SK-N-SH (cell line): ENCODE measurements at regions not wholly inside any gene's neighbourhood (a gene's known extent, or its start where the extent isn't known, plus 50 kb on each side); places are given as distances from the start of the nearest gene placed in this dataset.

Experiments used
- CTCF ChIA-PET: fragments of 300-600, 350-600 bp; formaldehyde crosslinking; extraction: SDS; loops from one replicate; lab custom pipeline; 2021; lab: Yijun Ruan, JAX
- POLR2A ChIA-PET: fragments of 350-600 bp; sonication (Branson Sonifier 250); formaldehyde crosslinking; extraction: SDS; loops from one replicate; lab custom pipeline; 2020; ENCODE audit warnings: antibody characterized with exemption, inconsistent platforms; lab: Yijun Ruan, JAX
- DNase-seq: peaks from one replicate; pipeline ENCODE4 v3.0.0; 2012
- H2AFZ ChIP-seq: fragments of 200-600 bp; sonication (generic); 2 replicates; pipeline ENCODE4 v1.8.1; 2016; ENCODE audit warnings: antibody characterized with exemption, mild to moderate bottlenecking, low read depth
- H3F3A ChIP-seq: fragments of 200-600 bp; sonication (generic); replicated peaks from 2 replicates; pipeline ENCODE3; 2016; ENCODE audit warnings: antibody characterized with exemption, mild to moderate bottlenecking; ENCODE audit not compliant: insufficient read depth
- H3K27ac ChIP-seq, 2 experiments: fragments of 200-500 bp in 1 of 2; fragments of 200-600 bp in 1 of 2; sonication (Bioruptor generic) in 1 of 2; sonication (generic), shearing (Covaris generic) in 1 of 2; 2 replicates each; pipeline versions ENCODE4 v1.5.1 to v1.6.1; 2014 to 2016; ENCODE audit warnings: low read depth in 2 of 2, inconsistent platforms in 1 of 2, low read length in 1 of 2, mild to moderate bottlenecking in 1 of 2, mixed read lengths in 1 of 2
- H3K27me3 ChIP-seq: fragments of 200-600 bp; sonication (generic), shearing (Covaris generic); 2 replicates; pipeline ENCODE4 v1.6.1; 2016; ENCODE audit warnings: mixed run types; ENCODE audit not compliant: insufficient read depth
- H3K36me3 ChIP-seq, 2 experiments: fragments of 200-500 bp in 1 of 2; fragments of 200-600 bp in 1 of 2; sonication (Bioruptor generic) in 1 of 2; sonication (generic) in 1 of 2; replicated peaks in 1 of 2; 2 replicates each; pipeline versions ENCODE3 to v1.5.1; 2014 to 2016; ENCODE audit warnings: low read length in 1 of 2, mild to moderate bottlenecking in 1 of 2; ENCODE audit not compliant: insufficient read depth in 2 of 2, control insufficient read depth in 1 of 2
- H3K4me1 ChIP-seq, 2 experiments: fragments of 200-500 bp in 1 of 2; fragments of 200-600 bp in 1 of 2; sonication (Bioruptor generic) in 1 of 2; sonication (generic), shearing (Covaris generic) in 1 of 2; 2 replicates each; pipeline versions ENCODE4 v1.5.1 to v1.6.1; 2014 to 2016; ENCODE audit warnings: low read depth in 1 of 2, low read length in 1 of 2, mixed run types in 1 of 2; ENCODE audit not compliant: insufficient read depth in 2 of 2, control insufficient read depth in 1 of 2
- H3K4me2 ChIP-seq: fragments of 200-600 bp; sonication (generic), shearing (Covaris generic); 2 replicates; pipeline ENCODE4 v1.6.1; 2017; ENCODE audit warnings: mixed run types
- H3K4me3 ChIP-seq, 2 experiments: fragments of 200-500 bp in 1 of 2; fragments of 200-600 bp in 1 of 2; sonication (Bioruptor generic) in 1 of 2; sonication (generic), shearing (Covaris generic) in 1 of 2; 2 replicates each; pipeline versions ENCODE4 v1.5.1 to v1.8.1; 2014 to 2016; ENCODE audit warnings: low read depth in 2 of 2, inconsistent platforms in 1 of 2, low read length in 1 of 2, mild to moderate bottlenecking in 1 of 2, mixed read lengths in 1 of 2, moderate library complexity in 1 of 2
- H3K79me2 ChIP-seq: fragments of 200-600 bp; sonication (generic); 2 replicates; pipeline ENCODE4 v1.8.1; 2017; ENCODE audit warnings: mild to moderate bottlenecking; ENCODE audit not compliant: insufficient read depth
- H3K9ac ChIP-seq: fragments of 200-600 bp; sonication (generic); 2 replicates; pipeline ENCODE4 v1.6.1; 2017; ENCODE audit warnings: mixed run types
- H3K9me2 ChIP-seq: fragments of 200-600 bp; sonication (generic); 2 replicates; pipeline ENCODE4 v1.6.1; 2017; ENCODE audit warnings: mixed run types
- H3K9me3 ChIP-seq: fragments of 200-600 bp; sonication (generic); 2 replicates; pipeline ENCODE4 v1.6.1; 2017; ENCODE audit warnings: mixed run types, mild to moderate bottlenecking, moderate library complexity
- H4K20me1 ChIP-seq: fragments of 200-600 bp; sonication (generic); 2 replicates; pipeline ENCODE4 v1.6.1; 2017; ENCODE audit warnings: mild to moderate bottlenecking, mixed run types; ENCODE audit not compliant: insufficient read depth
- CHD2 ChIP-seq: fragments of 150-350 bp; IDR thresholded peaks from 2 replicates; pipeline ENCODE4 v1.6.1; 2018; ENCODE audit warnings: low read length; ENCODE audit not compliant: partially characterized antibody
- ELF1 ChIP-seq: IDR thresholded peaks from 2 replicates; pipeline ENCODE4 v1.4.0; 2012
- EP300 ChIP-seq, 2 experiments: IDR thresholded peaks; 2 replicates each; pipeline versions ENCODE4 v1.4.0 to v1.6.1; 2012; ENCODE audit warnings: borderline replicate concordance in 1 of 2, low read depth in 1 of 2, low read length in 1 of 2
- EZH2phosphoT487 ChIP-seq: fragments of 200-600 bp; sonication (generic); IDR thresholded peaks from 2 replicates; pipeline ENCODE4 v1.6.1; 2017; ENCODE audit warnings: low read depth, mixed run types, mild to moderate bottlenecking, antibody characterized with exemption, moderate library complexity, borderline replicate concordance
- FOSL2 ChIP-seq: IDR thresholded peaks from 2 replicates; pipeline ENCODE4 v1.4.0; 2012; ENCODE audit warnings: low read depth, mild to moderate bottlenecking, moderate library complexity, borderline replicate concordance
- GATA2 ChIP-seq: sonication (generic); formaldehyde crosslinking; IDR thresholded peaks from 2 replicates; pipeline ENCODE4 v1.5.0; 2020; ENCODE audit warnings: mild to moderate bottlenecking, missing genetic modification reagents
- NFIC ChIP-seq: IDR thresholded peaks from 2 replicates; pipeline ENCODE4 v1.4.0; 2012; ENCODE audit warnings: borderline replicate concordance
- PBX3 ChIP-seq: IDR thresholded peaks from 2 replicates; pipeline ENCODE4; 2012
- REST ChIP-seq: IDR thresholded peaks from 2 replicates; pipeline ENCODE4 v1.6.1; 2012; ENCODE audit warnings: mild to moderate bottlenecking, low read depth, low read length, moderate library complexity
- RXRA ChIP-seq: IDR thresholded peaks from 2 replicates; pipeline ENCODE4 v1.4.0; 2012; ENCODE audit warnings: low read depth, mild to moderate bottlenecking, borderline replicate concordance
- SIN3A ChIP-seq: IDR thresholded peaks from 2 replicates; pipeline ENCODE4 v1.6.1; 2012; ENCODE audit warnings: low read depth, mild to moderate bottlenecking, low read length, moderate library complexity, borderline replicate concordance
- SMC3 ChIP-seq: IDR thresholded peaks from 2 replicates; pipeline ENCODE4 v1.6.1; 2012; ENCODE audit warnings: low read depth, low read length, improper control_type of control experiment
- TAF1 ChIP-seq: IDR thresholded peaks from 2 replicates; pipeline ENCODE4 v1.6.1; 2012; ENCODE audit warnings: low read depth, mild to moderate bottlenecking, low read length, moderate library complexity, borderline replicate concordance
- TCF12 ChIP-seq: IDR thresholded peaks from 2 replicates; pipeline ENCODE4 v1.4.0; 2012
- YY1 ChIP-seq: IDR thresholded peaks from 2 replicates; pipeline ENCODE4 v1.4.0; 2012; ENCODE audit warnings: low read depth, mild to moderate bottlenecking
- WGBS: methylation state at CpG from one replicate; pipeline ENCODE4 v1.1.6; 2017; ENCODE audit warnings: low lambda C conversion rate; 5-methylcytosine and 5-hydroxymethylcytosine counted together

GRCh38 chr12:42690264-42690663 lies 100.7 kb upstream of the PRICKLE1 start (continued):
- TF ChIP-seq TAF1 = no peak
- no peak for TF ChIP-seq GATA2 (CRISPR knock-in tag)

- Histone ChIP-seq H3K4me2 (no peak overlapping the region), H3K4me1 (no peaks in the 10 kb centered on the region), H3K9me3 (no peaks in the 10 kb centered on the region), H3K79me2 (no peaks in the 10 kb centered on the region), H3K9ac (no peak overlapping the region), H3K27me3 (no peaks in the 10 kb centered on the region), H3K9me2 (no peaks in the 10 kb centered on the region), H2AFZ (no peak overlapping the region), H3K27ac (no peak overlapping the region), H3K4me3 (no peak overlapping the region), H3K36me3 (no peaks in the 10 kb centered on the region), H3F3A (no peaks in the 10 kb centered on the region), H4K20me1 (no peaks in the 10 kb centered on the region)
- TF ChIP-seq CHD2 (no peak), SMC3 (no peak), ELF1 (no peak), TCF12 (no peak), PBX3 (no peak), REST (no peak), SIN3A (no peak)
- WGBS = 8% methylated on average over 1 of the region's 1 CpG
- POLR2A ChIA-PET = no interaction called here
- CTCF ChIA-PET = interaction anchor here (0.6 kb wide), 1 partner anchor 35 kb away, joined by 3 read pairs; no protein-coding TSS in a partner anchor
- no peak for DNase-seq
These were observed 100.2 kb upstream of the PRICKLE1 start for GRCh38 chr12:42689699-42690098.

- Histone ChIP-seq H3K27me3 (no peaks in the 10 kb centered on the region), H3F3A (no peaks in the 10 kb centered on the region), H3K9ac (no peak overlapping the region), H2AFZ (no peak overlapping the region), H3K36me3 (no peaks in the 10 kb centered on the region), H4K20me1 (no peaks in the 10 kb centered on the region), H3K4me1 (no peaks in the 10 kb centered on the region), H3K9me3 (no peaks in the 10 kb centered on the region), H3K4me3 (no peak overlapping the region), H3K79me2 (no peaks in the 10 kb centered on the region), H3K4me2 (no peak overlapping the region), H3K27ac (no peak overlapping the region), H3K9me2 (no peaks in the 10 kb centered on the region)
- no peak for DNase-seq
- TF ChIP-seq RXRA = no peak
- TF ChIP-seq NFIC = no peak
- TF ChIP-seq FOSL2 = no peak
- no peak for TF ChIP-seq EZH2phosphoT487
- no peak for TF ChIP-seq YY1
- no peak for TF ChIP-seq CHD2
- no peak for TF ChIP-seq EP300 (IDR thresholded peaks at IDR 0.05; ENCODE audit: borderline replicate concordance in 1 of 2, low read depth in 1 of 2, low read length in 1 of 2)
- no peak for TF ChIP-seq REST
- WGBS = 61% methylated on average over 3 of the region's 3 CpGs
- CTCF ChIA-PET = interaction anchor here (0.6 kb wide), 1 partner anchor 152 kb away, joined by 3 read pairs; no protein-coding TSS in a partner anchor
- POLR2A ChIA-PET = no interaction called here
These were observed 97.1 kb upstream of the PRICKLE1 start for GRCh38 chr12:42686514-42687172.
